Large intestine (tissue), 3 donors: ENCODE measurements at regions not wholly inside any gene's neighbourhood (a gene's known extent, or its start where the extent isn't known, plus 50 kb on each side); places are given as distances from the start of the nearest gene placed in this dataset.

Experiments used
- DNase-seq, 2 donors: peaks; one replicate each; pipeline versions ENCODE4 v3.0.0 to v3.0.0-alpha.2; 2013
- H3K27ac ChIP-seq: one replicate; pipeline ENCODE4 v1.5.1; 2013; ENCODE audit warnings: low read length
- H3K27me3 ChIP-seq: 2 replicates; pipeline ENCODE4 v1.6.1; 2013; ENCODE audit warnings: low read length; ENCODE audit not compliant: control insufficient read depth, insufficient read depth
- H3K36me3 ChIP-seq: 2 replicates; pipeline ENCODE4 v1.6.1; 2013; ENCODE audit warnings: low read length; ENCODE audit not compliant: control insufficient read depth, insufficient read depth
- H3K4me1 ChIP-seq: one replicate; pipeline ENCODE4 v1.6.1; 2013; ENCODE audit warnings: low read length; ENCODE audit not compliant: control insufficient read depth, insufficient read depth
- H3K4me3 ChIP-seq: one replicate; pipeline ENCODE4 v1.5.1; 2013; ENCODE audit warnings: low read length
- H3K9me3 ChIP-seq: one replicate; pipeline ENCODE4 v1.6.1; 2013; ENCODE audit warnings: mild to moderate bottlenecking, low read depth, low read length, moderate library complexity; ENCODE audit not compliant: control insufficient read depth
- WGBS: methylation state at CpG from one replicate; pipeline ENCODE4 v1.1.5; 2013; ENCODE audit warnings: low lambda C conversion rate; ENCODE audit not compliant: insufficient coverage; 5-methylcytosine and 5-hydroxymethylcytosine counted together

DNA sequence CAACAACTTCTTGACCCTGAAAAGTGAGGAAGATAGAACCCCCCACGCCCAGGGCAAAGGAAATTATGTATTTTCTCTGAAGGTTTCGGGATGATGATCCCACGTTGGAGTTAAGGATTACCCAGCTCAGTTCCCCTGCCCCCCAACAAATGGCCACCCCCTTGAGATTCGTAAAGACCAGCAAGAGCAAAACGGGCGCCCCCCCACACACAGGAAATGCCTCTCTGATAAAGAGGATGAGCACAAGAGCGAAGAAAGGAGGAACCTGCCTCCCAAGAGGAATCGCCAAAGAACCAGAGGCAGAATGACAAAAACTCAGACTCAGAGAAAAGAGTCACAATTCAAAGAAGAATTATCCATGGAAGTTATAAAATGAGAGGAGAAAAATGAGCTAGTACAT is 576.9 kb downstream of the MATN1 start:
- Histone ChIP-seq H3K27me3 (no peaks in the 10 kb centered on the region), H3K9me3 (no peaks in the 10 kb centered on the region), H3K36me3 (no peaks in the 10 kb centered on the region), H3K4me3 (no peak overlapping the region), H3K4me1 (no peaks in the 10 kb centered on the region), H3K27ac (no peak overlapping the region)
- WGBS: 66% methylated on average over 4 of the region's 8 CpGs
- no peak for DNase-seq

DNA sequence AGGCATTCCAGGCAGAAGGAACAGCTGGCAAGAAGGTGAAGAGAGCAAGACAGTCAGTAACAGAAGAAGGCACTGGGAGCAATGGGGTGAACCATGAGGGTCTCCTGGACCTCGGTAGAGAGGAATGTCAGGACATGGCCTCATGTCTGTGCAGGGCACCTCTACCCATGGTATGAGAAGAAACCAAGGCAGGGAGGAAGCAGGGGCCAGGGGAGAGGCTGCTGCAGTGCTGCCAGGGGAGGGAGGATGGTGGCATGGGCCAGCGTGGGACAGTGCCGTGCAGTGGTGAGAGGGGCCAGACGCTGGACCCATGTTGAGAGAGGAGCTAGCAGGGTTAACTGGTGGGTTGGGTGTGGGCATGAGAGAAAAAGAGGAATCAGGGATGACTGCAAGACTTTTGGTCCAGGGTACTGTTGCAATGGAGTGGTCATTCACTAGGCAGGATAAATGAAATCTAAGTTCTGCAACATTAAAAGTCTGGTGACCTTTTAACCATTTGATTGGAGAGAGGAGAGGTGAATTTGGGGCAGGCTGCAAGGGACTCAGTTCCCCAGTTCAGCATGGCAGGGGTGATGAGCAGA is 577.6 kb downstream of the MATN1 start:
- Histone ChIP-seq H3K9me3 (no peaks in the 10 kb centered on the region), H3K27ac (no peak overlapping the region), H3K4me3 (no peak overlapping the region), H3K27me3 (no peaks in the 10 kb centered on the region), H3K4me1 (no peaks in the 10 kb centered on the region), H3K36me3 (no peaks in the 10 kb centered on the region)
- DNase-seq: no peak
- WGBS: no CpG with 5 or more reads among the region's 4 CpGs

DNA sequence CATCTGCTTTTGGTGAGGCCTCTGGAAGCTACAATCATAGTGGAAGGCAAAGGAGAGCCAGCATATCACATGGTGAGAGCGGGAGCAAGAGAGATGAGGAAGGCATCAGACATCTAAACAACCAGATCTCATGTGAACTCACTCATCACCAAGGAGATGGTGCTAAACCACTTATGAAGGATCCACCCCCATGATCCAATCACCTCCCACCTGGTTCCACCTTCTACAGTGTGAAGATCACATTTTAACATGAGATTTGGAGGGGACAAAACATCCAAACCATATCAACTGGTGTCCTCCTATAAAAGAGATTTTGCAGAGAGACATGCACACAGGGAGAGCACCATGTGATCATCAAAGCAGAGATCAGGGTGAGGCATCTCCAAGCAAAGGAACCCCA is 578.6 kb downstream of the MATN1 start:
- Histone ChIP-seq H3K4me1 (no peaks in the 10 kb centered on the region), H3K36me3 (no peaks in the 10 kb centered on the region), H3K27me3 (no peaks in the 10 kb centered on the region), H3K9me3 (no peaks in the 10 kb centered on the region), H3K27ac (no peak overlapping the region), H3K4me3 (no peak overlapping the region)
- DNase-seq: no peak
- WGBS: no CpG with 5 or more reads among the region's 1 CpG

DNA sequence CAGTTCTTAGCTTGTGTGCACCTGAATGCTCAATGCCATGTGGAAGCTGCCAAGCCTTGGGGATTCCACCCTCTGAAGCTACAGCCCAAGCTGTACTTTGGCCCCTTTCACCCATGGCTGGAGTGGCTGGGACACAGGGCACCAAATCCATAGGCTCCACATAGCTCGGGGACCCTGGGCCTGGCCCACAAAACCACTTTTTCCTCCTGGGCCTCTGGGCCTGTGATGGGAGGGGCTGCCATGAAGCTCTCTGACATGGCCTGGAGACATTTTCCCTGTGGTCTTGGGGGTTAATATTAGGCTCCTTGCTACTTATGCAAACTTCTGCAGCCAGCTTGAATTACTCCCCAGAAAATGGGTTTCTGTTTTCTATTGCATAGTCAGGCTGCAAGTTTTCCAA is 579.9 kb downstream of the MATN1 start:
- H3K36me3 ChIP-seq: no peaks in the 10 kb centered on the region
- WGBS: no CpG with 5 or more reads among the region's 1 CpG
- H3K27ac ChIP-seq: no peak overlapping the region

DNA sequence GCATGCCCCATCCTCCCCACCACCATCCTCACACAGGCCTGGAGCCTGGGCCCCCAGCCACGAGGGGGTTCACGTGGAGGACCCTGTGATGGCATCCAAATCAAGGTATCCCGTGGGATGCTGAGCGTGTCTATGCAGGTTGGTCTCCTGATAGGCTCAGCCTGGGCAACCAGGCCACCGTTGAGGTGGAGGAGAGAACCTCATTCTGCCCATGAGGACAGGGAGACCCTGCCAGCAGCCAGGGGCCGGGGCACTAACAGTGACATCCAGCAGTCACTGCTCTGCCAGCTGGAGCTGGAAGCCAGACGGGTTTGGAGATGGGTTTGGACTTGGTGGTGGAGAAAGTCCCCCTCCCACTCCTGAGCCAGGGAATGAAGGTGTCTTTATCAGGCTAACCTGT is 582.8 kb downstream of the MATN1 start:
- no CpG with 5 or more reads among the region's 7 CpGs for WGBS
- Histone ChIP-seq H3K9me3 (no peaks in the 10 kb centered on the region), H3K4me1 (no peaks in the 10 kb centered on the region), H3K36me3 (no peaks in the 10 kb centered on the region), H3K27me3 (no peaks in the 10 kb centered on the region), H3K27ac (no peak overlapping the region), H3K4me3 (no peak overlapping the region)
- DNase-seq: no peak

More for the DNA sequence above, 579.9 kb downstream of the MATN1 start:
- Histone ChIP-seq H3K27me3 (no peaks in the 10 kb centered on the region), H3K4me3 (no peak overlapping the region), H3K9me3 (no peaks in the 10 kb centered on the region), H3K4me1 (no peaks in the 10 kb centered on the region)
- no peak for DNase-seq

DNA sequence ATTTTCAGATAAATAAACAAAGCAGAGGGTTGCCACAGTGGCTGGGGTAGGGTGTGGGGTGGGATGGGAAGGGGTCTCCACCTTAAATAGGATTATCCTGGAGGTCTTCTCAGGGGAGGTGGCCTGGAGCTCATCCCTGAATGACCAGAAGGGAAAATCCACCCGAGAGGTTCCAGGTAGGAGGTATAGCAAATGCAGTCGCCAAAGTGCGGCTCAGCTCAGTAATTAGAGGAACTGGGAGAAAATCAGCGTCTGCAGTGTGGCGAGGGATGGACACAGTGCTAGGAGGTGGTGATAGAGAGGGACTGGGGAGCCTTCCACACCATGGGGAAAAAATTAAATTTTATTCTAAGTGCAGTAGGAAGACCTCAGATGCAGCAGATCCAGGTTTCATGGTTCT is 584.5 kb downstream of the MATN1 start:
- no peak overlapping the region for H3K27ac ChIP-seq
- no peaks in the 10 kb centered on the region for H3K36me3 ChIP-seq
- no peaks in the 10 kb centered on the region for H3K27me3 ChIP-seq
- no peaks in the 10 kb centered on the region for H3K9me3 ChIP-seq
- WGBS: no CpG with 5 or more reads among the region's 5 CpGs
- no peak for DNase-seq
- no peaks in the 10 kb centered on the region for H3K4me1 ChIP-seq
- no peak overlapping the region for H3K4me3 ChIP-seq

DNA sequence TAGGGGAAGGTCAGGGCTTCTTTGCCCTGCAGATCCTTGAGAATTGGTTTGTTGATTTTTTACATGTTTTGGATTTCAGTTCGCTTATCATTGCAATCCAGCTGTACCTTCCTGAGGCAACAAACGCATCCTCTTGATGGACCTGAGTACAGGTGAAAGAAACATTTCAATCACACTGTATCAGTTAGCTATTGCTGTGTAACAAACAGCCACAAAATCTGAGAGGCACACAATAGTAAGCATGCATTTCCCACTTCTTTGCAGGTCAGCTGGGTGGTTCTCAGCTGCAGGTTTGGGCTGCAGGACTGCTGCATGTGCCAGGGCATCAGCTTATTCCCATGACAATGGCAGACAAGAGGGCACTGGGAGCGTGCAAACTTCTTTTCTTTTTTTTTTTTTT is 586.4 kb downstream of the MATN1 start:
- no CpG with 5 or more reads among the region's 3 CpGs for WGBS
- Histone ChIP-seq H3K27me3 (no peaks in the 10 kb centered on the region), H3K4me3 (no peak overlapping the region), H3K27ac (no peak overlapping the region), H3K36me3 (no peaks in the 10 kb centered on the region), H3K4me1 (no peaks in the 10 kb centered on the region), H3K9me3 (no peaks in the 10 kb centered on the region)
- DNase-seq: no peak

DNA sequence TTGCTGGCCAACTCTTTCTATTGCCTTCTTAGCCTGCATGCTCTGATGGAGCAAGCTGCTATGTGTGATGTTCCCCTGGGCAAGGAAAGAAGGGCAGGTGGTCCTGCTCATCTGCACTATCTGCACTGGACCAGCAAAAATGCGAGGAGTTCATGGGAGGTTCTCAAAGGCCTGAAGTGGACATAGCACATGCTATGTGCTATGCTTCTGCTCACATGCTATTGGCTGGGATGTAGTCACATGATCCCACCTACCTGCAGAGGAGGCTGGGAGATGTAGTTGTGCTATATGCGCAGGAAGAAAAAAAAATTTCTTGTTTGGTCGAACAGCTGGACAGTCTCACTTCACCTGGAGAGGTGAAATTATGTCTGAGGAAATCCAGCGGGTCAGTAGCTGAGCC is 587.7 kb downstream of the MATN1 start:
- H3K4me3 ChIP-seq: no peak overlapping the region
- no peak overlapping the region for H3K27ac ChIP-seq
- H3K36me3 ChIP-seq: no peaks in the 10 kb centered on the region
- no CpG with 5 or more reads among the region's 4 CpGs for WGBS
- no peaks in the 10 kb centered on the region for H3K9me3 ChIP-seq
- H3K27me3 ChIP-seq: no peaks in the 10 kb centered on the region
- H3K4me1 ChIP-seq: no peaks in the 10 kb centered on the region
- no peak for DNase-seq

DNA sequence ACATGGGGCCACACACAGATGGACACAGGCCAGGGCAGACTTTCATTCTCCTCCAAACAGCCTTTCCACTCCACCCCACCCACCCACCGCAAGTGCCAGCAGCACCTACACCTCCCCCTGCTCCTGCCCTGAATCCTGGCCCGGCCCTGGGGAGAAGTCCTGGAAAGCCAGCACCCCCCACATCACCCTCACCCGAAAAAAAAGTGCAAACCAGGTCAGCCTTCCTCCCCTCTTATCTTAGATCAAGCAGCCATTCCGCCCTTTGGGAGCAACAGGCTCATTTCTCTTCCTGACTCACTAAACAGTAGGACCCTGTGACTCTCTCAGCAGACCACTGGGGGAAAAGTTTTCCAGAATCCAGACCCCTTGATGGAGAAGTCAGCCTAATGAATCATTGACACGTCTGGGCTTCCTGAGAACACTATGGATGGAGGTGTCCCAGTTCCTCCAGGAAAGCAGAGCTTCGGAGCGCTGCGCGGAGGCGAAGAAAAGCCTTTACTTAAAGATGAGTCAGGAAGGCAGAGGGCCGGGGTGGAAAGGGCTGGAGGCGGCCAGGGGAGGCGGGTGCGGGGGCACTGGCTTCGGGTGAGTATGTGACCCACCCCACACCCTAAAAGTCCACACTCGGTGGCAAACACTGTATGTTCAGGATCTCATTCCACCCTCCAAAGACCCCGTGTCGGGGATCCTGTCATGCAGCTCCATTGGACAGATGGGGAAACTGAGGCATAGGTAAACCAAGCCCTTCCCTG is 588.7 kb downstream of the MATN1 start:
- DNase-seq: no peak
- no peak overlapping the region for H3K27ac ChIP-seq
- H3K36me3 ChIP-seq: no peaks in the 10 kb centered on the region
- WGBS: 100% methylated on average over 1 of the region's 18 CpGs
- no peaks in the 10 kb centered on the region for H3K4me1 ChIP-seq
- no peaks in the 10 kb centered on the region for H3K27me3 ChIP-seq
- H3K9me3 ChIP-seq: no peaks in the 10 kb centered on the region
- H3K4me3 ChIP-seq: no peak overlapping the region

DNA sequence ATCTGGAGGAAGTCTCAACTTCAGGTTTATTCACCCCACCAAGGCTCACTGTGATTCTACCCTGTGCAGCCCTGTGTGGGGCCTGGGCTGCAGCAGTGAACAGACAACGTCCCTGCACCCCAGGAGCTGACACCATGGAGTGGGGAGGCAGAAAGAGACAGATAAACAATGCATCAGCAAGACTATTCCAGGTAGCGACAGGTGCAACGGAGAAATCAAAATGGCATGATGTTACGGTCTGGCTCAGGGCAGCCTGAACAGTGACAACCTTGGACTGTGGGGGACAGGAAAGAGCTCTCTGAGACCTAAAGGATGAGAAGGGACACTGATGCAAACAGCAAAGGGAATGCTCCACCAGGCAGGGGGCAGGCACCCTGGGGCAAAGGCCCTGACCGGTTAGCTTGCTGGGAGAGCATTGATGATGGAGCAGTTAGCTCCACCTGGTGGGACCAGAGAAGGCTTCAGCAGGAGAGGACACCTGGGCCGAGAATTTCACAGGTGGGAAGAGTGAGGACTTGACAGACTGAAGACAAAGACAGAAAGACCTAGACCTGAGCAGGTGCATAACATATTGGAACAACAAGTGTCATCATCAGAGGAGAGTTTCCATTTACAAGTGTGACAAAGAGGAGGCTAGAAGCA is 589.9 kb downstream of the MATN1 start:
- WGBS: 62% methylated on average over 3 of the region's 6 CpGs
- Histone ChIP-seq H3K4me3 (no peak overlapping the region), H3K4me1 (no peaks in the 10 kb centered on the region), H3K9me3 (no peaks in the 10 kb centered on the region), H3K27me3 (no peaks in the 10 kb centered on the region), H3K27ac (no peak overlapping the region), H3K36me3 (no peaks in the 10 kb centered on the region)
- no peak for DNase-seq
